ENCODE measurements at regions not wholly inside any gene's neighbourhood (a gene's known extent, or its start where the extent isn't known, plus 50 kb on each side); places are given as distances from the start of the nearest gene placed in this dataset.

GRCh38 chr1:114314576-114314975, 160.9 kb upstream of the SYT6 start:
- TF ChIP-seq EZH2phosphoT487 (IDR thresholded peaks at IDR 0.05; ENCODE audit: borderline replicate concordance) (no peak), CTCF (IDR thresholded peaks at IDR 0.05 in 2 of 3, conservative IDR thresholded peaks at IDR 0.05 in 1 of 3; ENCODE audit: borderline replicate concordance in 1 of 3, insufficient read depth in 1 of 3, low read depth in 2 of 3, low read length in 2 of 3) (no peak), ZNF274 (IDR thresholded peaks at IDR 0.05; ENCODE audit: low read depth, low read length) (no peak), EZH2 (IDR thresholded peaks at IDR 0.05) (no peak)
